ENCODE measurements at regions not wholly inside any gene's neighbourhood (a gene's known extent, or its start where the extent isn't known, plus 50 kb on each side); places are given as distances from the start of the nearest gene placed in this dataset.

GRCh38 chr3:59698091-59698490, 648.3 kb upstream of the CFAP20DC start:
- DNase-seq: no peak

DNA sequence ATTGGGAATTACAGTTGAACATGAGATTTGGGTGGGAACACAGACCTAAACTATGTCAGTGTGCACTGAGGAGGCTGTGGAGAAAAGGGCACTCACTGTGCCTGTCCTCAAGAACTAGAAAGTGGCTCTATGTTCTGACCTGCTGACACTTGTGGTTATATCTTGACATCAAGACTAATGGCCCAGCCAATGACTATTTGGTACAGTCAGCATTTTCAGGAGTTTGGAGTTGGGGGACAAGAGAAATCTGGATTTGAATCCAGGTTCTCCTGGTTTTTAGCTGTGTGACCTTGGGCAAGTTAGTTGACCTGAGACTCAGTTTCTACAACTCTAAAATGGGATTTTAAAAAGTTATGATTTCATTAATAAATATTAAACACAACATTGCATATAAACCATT, 647.0 kb upstream of the CFAP20DC start:
- no peak for DNase-seq

- no peak for DNase-seq
Observed at GRCh38 chr3:59695860-59696259, 646.0 kb upstream of the CFAP20DC start.

GRCh38 chr3:59692117-59692516, 642.3 kb upstream of the CFAP20DC start:
- DNase-seq: no peak

DNA sequence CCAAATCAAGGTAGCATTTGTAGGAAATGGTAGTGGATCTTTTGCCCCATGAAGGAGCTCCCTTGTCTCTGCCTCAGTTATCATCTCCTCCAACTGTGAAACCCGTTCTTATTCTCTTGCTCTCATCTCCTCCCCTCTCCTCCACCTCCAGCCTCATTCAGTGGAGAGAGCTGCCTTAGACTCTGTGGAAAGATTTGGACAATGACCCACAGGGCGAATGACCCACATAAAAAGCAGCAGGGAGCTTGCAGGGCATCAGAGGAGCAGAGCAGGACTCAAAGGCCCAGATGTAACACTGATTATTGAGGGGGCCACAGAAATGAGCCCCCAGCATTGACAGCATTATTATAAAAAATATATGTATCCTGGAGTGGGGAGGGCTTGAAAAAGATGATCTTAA, 641.1 kb upstream of the CFAP20DC start:
- no peak for DNase-seq

- DNase-seq: no peak
Observed at GRCh38 chr3:59688636-59689035, 638.8 kb upstream of the CFAP20DC start.

DNA sequence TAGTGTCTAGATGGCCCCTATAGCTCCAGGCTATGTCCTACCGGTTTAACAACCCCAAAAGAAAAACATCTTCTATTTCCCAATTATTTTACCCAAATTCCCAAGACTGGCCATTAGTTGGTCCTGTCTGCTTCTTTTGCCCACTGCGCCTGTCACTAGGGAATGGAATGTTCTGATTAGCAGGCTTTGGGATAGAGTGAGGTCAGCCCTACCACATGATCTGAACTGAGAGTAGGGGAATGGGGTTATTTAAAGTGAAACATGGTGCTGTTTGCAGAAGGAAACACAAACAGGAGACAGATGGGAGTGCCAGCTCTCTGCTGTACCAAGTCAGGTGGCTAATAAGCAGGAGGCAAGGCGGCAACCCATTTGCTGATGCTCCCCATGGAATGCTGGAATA, 635.6 kb upstream of the CFAP20DC start:
- DNase-seq: no peak

GRCh38 chr3:59684766-59685165, 634.9 kb upstream of the CFAP20DC start:
- DNase-seq: no peak

- no peak for DNase-seq
Observed at GRCh38 chr3:59680919-59681318, 631.1 kb upstream of the CFAP20DC start.

- DNase-seq: no peak
Observed at GRCh38 chr3:59677747-59678702, 628.2 kb upstream of the CFAP20DC start.

- no peak for DNase-seq
Observed at GRCh38 chr3:59675495-59675894, 625.7 kb upstream of the CFAP20DC start.

GRCh38 chr3:59663076-59663850, 613.4 kb upstream of the CFAP20DC start:
- no peak for DNase-seq

GRCh38 chr3:59660852-59661625, 611.2 kb upstream of the CFAP20DC start:
- DNase-seq: no peak

DNA sequence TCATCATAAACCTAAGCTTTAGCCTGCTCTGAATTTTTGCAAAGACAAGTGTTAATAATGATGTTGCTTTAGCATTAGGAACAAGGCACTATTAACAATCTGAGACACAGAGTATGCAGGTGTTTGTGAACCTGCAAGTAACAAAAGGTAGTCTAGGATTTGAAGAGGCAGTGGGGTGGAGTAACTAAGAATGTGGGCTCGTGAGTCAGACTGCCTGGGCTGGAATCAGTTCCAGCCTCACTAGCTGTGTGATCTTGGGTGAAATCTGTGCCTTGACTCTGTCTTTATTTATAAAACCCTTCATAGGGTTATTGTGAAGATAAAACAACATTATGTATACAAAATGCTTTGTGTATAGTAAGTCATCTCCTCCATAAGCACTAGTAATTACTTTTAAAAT, 610.6 kb upstream of the CFAP20DC start:
- DNase-seq: no peak

DNA sequence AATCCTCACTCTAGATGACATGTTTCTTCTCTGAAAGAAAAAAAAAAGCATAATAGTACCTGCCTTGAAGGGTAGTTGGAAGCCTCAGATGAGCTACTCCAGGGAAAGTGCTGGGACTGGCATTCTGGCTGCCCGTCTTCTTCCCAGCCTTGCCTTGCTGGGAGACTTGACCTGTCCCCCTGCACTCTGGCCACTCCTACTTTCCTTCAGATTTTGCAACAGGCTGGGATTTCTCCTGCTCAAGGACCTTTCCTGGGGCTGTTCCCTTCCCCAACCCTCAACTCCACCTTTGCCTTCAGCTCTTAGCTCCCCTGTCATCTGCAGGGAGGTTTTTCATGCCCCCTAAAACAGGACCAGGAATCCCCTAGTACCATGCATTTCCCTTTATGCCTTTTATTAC, 609.9 kb upstream of the CFAP20DC start:
- no peak for DNase-seq

DNA sequence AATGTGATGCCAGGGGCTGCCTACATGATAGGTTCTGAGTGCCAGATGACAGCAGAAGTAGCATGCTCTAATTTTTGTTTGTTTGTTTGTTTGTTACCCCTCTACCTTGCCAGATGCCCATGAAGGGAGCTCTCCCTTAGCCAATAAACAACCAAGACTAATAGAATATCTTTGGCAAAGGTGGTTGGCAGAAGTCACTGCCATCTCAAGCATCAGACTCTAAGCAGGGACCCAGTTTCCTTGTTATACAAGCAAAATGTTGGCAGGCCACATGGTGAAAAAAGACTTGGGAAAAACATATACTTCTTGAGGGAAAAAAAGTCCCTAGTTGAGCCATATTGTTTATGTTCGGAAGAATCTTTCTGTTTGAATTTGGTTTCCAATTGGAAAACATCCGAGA, 609.0 kb upstream of the CFAP20DC start:
- no peak for DNase-seq

GRCh38 chr3:59658274-59658673, 608.4 kb upstream of the CFAP20DC start:
- no peak for DNase-seq

- no peak for DNase-seq
Observed at GRCh38 chr3:59655418-59656015, 605.7 kb upstream of the CFAP20DC start.

DNA sequence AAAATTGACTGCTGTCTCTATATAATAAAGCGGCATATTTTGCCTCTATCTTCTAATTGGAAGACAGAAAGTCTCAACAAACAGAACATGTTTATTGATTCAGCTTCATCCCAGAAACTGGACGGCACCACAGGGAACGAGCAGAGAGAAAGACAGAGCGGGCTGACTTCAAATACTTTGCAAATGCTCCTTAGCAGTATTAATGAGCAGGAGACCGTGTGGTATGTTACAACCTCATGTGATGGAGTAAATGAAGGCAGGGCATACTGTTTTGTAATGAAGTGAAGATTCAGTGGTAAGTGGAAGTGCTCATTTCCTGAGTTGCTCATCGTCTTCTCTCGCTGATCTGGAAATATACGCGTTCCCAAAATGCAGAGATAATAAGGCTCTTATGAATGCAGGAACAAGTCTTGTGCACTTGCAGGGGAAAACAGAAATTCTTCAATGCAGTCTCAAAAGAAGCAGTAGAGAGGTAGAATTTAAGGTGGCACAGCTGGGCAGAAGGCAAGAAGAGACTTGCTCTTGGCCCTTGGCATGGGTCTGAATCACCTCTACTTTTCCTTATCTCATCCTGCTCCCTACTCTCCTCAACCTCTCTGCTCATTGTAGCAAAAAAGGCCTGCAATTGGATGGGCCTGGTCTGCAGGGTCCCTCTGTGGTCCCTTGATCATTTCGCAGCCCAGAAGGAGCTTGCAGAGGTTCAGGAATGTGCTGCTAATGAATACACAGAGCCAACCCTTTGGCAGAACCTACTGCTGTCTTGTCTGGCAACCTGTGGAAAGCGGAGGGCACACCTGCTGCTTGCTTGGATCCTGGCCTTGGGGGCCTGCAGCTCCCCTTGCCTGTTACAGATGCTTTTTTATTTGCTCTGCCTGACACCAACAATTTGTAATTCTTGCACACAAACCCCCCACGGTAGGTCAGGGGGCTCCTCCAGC, 604.9 kb upstream of the CFAP20DC start:
- DNase-seq: no peak

GRCh38 chr3:59654123-59654479, 604.3 kb upstream of the CFAP20DC start:
- no peak for DNase-seq

DNA sequence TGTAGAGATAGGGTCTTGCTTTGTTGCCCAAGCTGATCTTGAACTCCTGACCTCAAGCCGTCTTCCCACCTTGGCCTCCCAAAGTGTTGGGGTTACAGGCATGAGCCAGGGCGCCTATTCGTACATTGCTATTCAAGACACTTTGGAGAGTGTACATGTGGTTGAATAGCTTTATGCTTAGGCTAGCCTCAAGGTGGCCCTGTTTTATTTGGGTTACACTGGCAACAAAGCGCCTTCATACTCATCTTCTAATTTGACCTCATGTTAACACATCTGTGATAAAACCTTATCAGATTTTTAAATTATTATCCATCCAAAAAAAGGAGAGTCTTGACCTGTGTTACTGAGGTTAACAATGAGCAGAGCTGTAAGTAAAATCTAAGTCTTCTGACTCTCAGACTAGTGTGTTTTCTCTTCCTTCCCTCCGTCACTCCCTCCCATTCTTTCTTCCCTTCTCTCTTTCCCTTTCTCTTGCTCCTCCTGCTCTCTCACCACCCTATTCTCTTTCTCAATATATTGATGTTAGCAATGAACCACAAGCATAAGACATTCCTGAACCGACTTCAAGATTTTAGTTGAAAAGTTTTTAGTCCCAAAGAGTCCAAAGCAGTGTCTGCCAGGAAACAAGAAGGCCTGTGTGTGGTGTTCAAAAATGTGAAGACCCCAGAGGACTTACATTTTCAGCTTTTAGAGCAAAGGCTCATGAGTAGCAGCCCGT, 603.7 kb upstream of the CFAP20DC start:
- DNase-seq: no peak
